ENCODE measurements at regions not wholly inside any gene's neighbourhood (a gene's known extent, or its start where the extent isn't known, plus 50 kb on each side); places are given as distances from the start of the nearest gene placed in this dataset.

DNA sequence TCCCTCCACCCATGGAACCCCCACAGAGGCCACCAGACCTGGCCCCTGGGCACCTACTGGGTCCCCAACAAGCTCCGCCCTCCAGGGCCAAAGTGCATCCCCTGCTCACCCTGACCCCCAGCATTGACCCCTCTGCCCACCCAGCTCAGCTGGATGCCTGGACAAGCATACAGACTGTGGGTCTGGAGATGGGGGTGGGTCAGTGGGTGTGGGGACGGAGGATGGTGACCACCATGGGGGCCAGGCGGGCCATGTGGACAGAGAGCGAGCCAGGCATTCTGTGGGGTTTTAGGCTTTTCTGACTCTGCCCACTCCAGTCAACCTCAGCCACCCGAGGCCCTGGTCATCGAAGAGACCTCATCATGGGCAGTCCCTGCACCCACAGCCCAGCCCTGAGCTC lies 183.7 kb downstream of the BRD1 start:
- TF ChIP-seq, protein P1, sequence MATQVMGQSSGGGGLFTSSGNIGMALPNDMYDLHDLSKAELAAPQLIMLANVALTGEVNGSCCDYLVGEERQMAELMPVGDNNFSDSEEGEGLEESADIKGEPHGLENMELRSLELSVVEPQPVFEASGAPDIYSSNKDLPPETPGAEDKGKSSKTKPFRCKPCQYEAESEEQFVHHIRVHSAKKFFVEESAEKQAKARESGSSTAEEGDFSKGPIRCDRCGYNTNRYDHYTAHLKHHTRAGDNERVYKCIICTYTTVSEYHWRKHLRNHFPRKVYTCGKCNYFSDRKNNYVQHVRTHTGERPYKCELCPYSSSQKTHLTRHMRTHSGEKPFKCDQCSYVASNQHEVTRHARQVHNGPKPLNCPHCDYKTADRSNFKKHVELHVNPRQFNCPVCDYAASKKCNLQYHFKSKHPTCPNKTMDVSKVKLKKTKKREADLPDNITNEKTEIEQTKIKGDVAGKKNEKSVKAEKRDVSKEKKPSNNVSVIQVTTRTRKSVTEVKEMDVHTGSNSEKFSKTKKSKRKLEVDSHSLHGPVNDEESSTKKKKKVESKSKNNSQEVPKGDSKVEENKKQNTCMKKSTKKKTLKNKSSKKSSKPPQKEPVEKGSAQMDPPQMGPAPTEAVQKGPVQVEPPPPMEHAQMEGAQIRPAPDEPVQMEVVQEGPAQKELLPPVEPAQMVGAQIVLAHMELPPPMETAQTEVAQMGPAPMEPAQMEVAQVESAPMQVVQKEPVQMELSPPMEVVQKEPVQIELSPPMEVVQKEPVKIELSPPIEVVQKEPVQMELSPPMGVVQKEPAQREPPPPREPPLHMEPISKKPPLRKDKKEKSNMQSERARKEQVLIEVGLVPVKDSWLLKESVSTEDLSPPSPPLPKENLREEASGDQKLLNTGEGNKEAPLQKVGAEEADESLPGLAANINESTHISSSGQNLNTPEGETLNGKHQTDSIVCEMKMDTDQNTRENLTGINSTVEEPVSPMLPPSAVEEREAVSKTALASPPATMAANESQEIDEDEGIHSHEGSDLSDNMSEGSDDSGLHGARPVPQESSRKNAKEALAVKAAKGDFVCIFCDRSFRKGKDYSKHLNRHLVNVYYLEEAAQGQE (IDR thresholded peaks at IDR 0.05; ENCODE audit: insufficient read depth in 1 of 2, low read depth in 2 of 2, low read length in 1 of 2) = no peak
- TF ChIP-seq POLR2AphosphoS5 (IDR thresholded peaks at IDR 0.05; ENCODE audit: low read depth, low read length) = no peak
- TF ChIP-seq SIN3A (IDR thresholded peaks at IDR 0.05; ENCODE audit: borderline replicate concordance, insufficient read depth, low read depth, low read length) = no peak
- TF ChIP-seq CTCF (IDR thresholded peaks at IDR 0.05) = no peak
- no peak for TF ChIP-seq TCF7L2 (IDR thresholded peaks at IDR 0.05; ENCODE audit: low read depth, low read length)
- no TSS peak for BruUV-seq (replicated peaks)
- ChIA-PET CTCF (no interaction called here), POLR2A (no interaction called here)
- Histone ChIP-seq H3K4me1 (ENCODE audit: control insufficient read depth, insufficient read depth, low read length) (no peaks in the 10 kb centered on the region), H3K4me3 (ENCODE audit: low read depth in 2 of 2, low read length in 2 of 2) (no peak overlapping the region), H3K9me3 (ENCODE audit: control insufficient read depth, insufficient read depth, low read depth, low read length) (no peaks in the 10 kb centered on the region), H3K27ac (ENCODE audit: low read length) (no peak overlapping the region), H3K27me3 (ENCODE audit: control insufficient read depth, insufficient read depth, low read length) (no peaks in the 10 kb centered on the region; the same call in 1 of the 2 replicates), H3K36me3 (ENCODE audit: control insufficient read depth, insufficient read depth, low read length) (no peaks in the 10 kb centered on the region)
- DNase-seq (ENCODE audit: low read depth, low spot score) (no peak), ATAC-seq (no peak)
- in situ Hi-C loops (cut with HindIII; ENCODE audit: low pct_unique_long_range_greater_than_20kb, low sequenced_read_pairs) (no loop called here), intact Hi-C loops (cut with micrococcal nuclease; ENCODE audit: unreplicated experiment) (no loop called here)

DNA sequence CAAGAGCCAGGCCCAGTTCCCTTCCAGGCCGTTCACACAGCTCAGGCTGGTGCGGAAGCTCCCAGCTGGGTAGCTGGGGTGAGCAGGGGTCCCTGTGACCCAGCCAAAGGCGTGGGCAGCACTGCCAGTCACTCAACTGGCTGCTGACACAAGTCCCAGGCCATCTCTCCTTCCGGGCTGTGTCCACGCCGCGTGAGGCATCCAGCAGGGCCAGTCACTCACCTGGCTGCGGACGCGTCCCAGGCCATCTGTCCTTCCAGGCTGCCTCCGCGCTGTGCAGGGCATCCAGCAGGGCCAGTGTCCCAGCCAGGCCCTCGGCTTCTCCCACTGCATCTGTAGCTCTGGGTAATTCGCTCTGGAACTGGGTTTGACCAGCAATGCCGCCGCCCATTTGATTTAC lies 184.2 kb downstream of the BRD1 start:
- Histone ChIP-seq H3K36me3 (ENCODE audit: control insufficient read depth, insufficient read depth, low read length) (no peaks in the 10 kb centered on the region), H3K4me3 (ENCODE audit: low read depth in 2 of 2, low read length in 2 of 2) (no peak overlapping the region), H3K27ac (ENCODE audit: low read length) (no peak overlapping the region), H3K9me3 (ENCODE audit: control insufficient read depth, insufficient read depth, low read depth, low read length) (no peaks in the 10 kb centered on the region), H3K27me3 (ENCODE audit: control insufficient read depth, insufficient read depth, low read length) (no peaks in the 10 kb centered on the region; the same call in 1 of the 2 replicates), H3K4me1 (ENCODE audit: control insufficient read depth, insufficient read depth, low read length) (no peaks in the 10 kb centered on the region)
- ATAC-seq (no peak), DNase-seq (ENCODE audit: low read depth, low spot score) (no peak)
- intact Hi-C loops (cut with micrococcal nuclease; ENCODE audit: unreplicated experiment) = no loop called here
- TF ChIP-seq SIN3A (IDR thresholded peaks at IDR 0.05; ENCODE audit: borderline replicate concordance, insufficient read depth, low read depth, low read length) (no peak), CTCF (IDR thresholded peaks at IDR 0.05) (no peak), POLR2AphosphoS5 (IDR thresholded peaks at IDR 0.05; ENCODE audit: low read depth, low read length) (no peak)
- ChIA-PET CTCF (no interaction called here), POLR2A (no interaction called here)
- in situ Hi-C loops (cut with HindIII; ENCODE audit: low pct_unique_long_range_greater_than_20kb, low sequenced_read_pairs) = no loop called here
- no TSS peak for BruUV-seq (replicated peaks)

All from Panc1 (cell line).